ENCODE measurements at regions not wholly inside any gene's neighbourhood (a gene's known extent, or its start where the extent isn't known, plus 50 kb on each side); places are given as distances from the start of the nearest gene placed in this dataset.

GRCh38 chr10:108612485-108612884 is 1310.8 kb downstream of the XPNPEP1 start (continued):
- TF ChIP-seq SP2 (IDR thresholded peaks at IDR 0.05; ENCODE audit: low read length) (no peak), CHD1 (IDR thresholded peaks at IDR 0.05; ENCODE audit: low read depth, low read length) (no peak), MAFK (IDR thresholded peaks at IDR 0.05; ENCODE audit: low read depth, low read length) (no peak), GTF2F1 (IDR thresholded peaks at IDR 0.05; ENCODE audit: borderline replicate concordance, low read depth, low read length) (no peak), SRF (IDR thresholded peaks at IDR 0.05; ENCODE audit: low read depth, low read length) (no peak), CBX5 (IDR thresholded peaks at IDR 0.05; ENCODE audit: low read depth, low read length) (no peak)
